IMR-90 (cell line): ENCODE measurements at regions not wholly inside any gene's neighbourhood (a gene's known extent, or its start where the extent isn't known, plus 50 kb on each side); places are given as distances from the start of the nearest gene placed in this dataset.
A peak's percentile ranks its signal among the peaks of the same experiment; 100 is the strongest.

Experiments used
- ATAC-seq: fragments of 200-7000 bp; cut with Tn5 transposase; 2 replicates; pipeline ENCODE4 v1.9.1; 2020; ENCODE audit warnings: low read depth, mild to moderate bottlenecking, moderate library complexity
- BruUV-seq: library from RNA; stranded (reverse); fragments of 400-500 nt; replicated peaks from 2 replicates; lab custom pipeline; 2021; lab: Mats Ljungman, UMichigan
- CTCF ChIA-PET: fragments of 300-600 bp; formaldehyde crosslinking; extraction: SDS; loops from one replicate; lab custom pipeline; 2021; ENCODE audit warnings: antibody characterized with exemption; lab: Yijun Ruan, JAX
- POLR2A ChIA-PET: fragments of 300-600 bp; sonication (Branson Sonifier 250); formaldehyde crosslinking; loops from one replicate; lab custom pipeline; 2022; ENCODE audit warnings: antibody characterized with exemption; ENCODE audit not compliant: unreplicated experiment; lab: Charles Lee
- DNase-seq: peaks from one replicate; pipeline ENCODE4 v3.0.0; 2013
- H2AFZ ChIP-seq: replicated peaks from 2 replicates; pipeline ENCODE3; 2013; ENCODE audit warnings: low read length, mild to moderate bottlenecking; ENCODE audit not compliant: poor library complexity
- H2AK5ac ChIP-seq: 2 replicates; pipeline ENCODE4 v1.6.1; 2013; ENCODE audit warnings: low read depth, low read length, inconsistent platforms
- H2AK9ac ChIP-seq: replicated peaks from 2 replicates; pipeline ENCODE3; 2013; ENCODE audit warnings: mild to moderate bottlenecking, low read depth, low read length, moderate library complexity; ENCODE audit not compliant: poor library complexity
- H2BK120ac ChIP-seq: 2 replicates; pipeline ENCODE4 v1.6.1; 2013; ENCODE audit warnings: low read depth, low read length, inconsistent platforms
- H2BK15ac ChIP-seq: 3 replicates; pipeline ENCODE4 v1.6.1; 2013; ENCODE audit warnings: low read depth, low read length, inconsistent platforms
- H2BK20ac ChIP-seq: 2 replicates; pipeline ENCODE4 v1.6.1; 2013; ENCODE audit warnings: low read depth, mild to moderate bottlenecking, inconsistent platforms, low read length, moderate library complexity
- H2BK5ac ChIP-seq: 2 replicates; pipeline ENCODE4 v1.6.1; 2013; ENCODE audit warnings: mild to moderate bottlenecking, low read depth, low read length, inconsistent platforms; ENCODE audit not compliant: poor library complexity, severe bottlenecking
- H3K14ac ChIP-seq: replicated peaks from 2 replicates; pipeline ENCODE4 v1.6.1; 2013; ENCODE audit warnings: low read depth, low read length, inconsistent platforms
- H3K18ac ChIP-seq: 2 replicates; pipeline ENCODE4 v1.6.1; 2013; ENCODE audit warnings: low read depth, low read length, control low read depth
- H3K23ac ChIP-seq: 2 replicates; pipeline ENCODE4 v1.6.1; 2013; ENCODE audit warnings: low read depth, low read length, inconsistent platforms
- H3K27ac ChIP-seq: 2 replicates; pipeline ENCODE4 v1.5.1; 2013; ENCODE audit warnings: mild to moderate bottlenecking, control low read depth, low read length; ENCODE audit not compliant: insufficient read depth
- H3K27me3 ChIP-seq: 2 replicates; pipeline ENCODE4 v1.6.1; 2013; ENCODE audit warnings: low read length; ENCODE audit not compliant: control insufficient read depth, insufficient read depth
- H3K36me3 ChIP-seq: 2 replicates; pipeline ENCODE4 v1.6.1; 2013; ENCODE audit warnings: low read length, mixed read lengths; ENCODE audit not compliant: control insufficient read depth, insufficient read depth
- H3K4ac ChIP-seq: 2 replicates; pipeline ENCODE4 v1.6.1; 2013; ENCODE audit warnings: low read depth, low read length, inconsistent platforms
- H3K4me1 ChIP-seq: 2 replicates; pipeline ENCODE4 v1.6.1; 2013; ENCODE audit warnings: low read length, mixed read lengths; ENCODE audit not compliant: control insufficient read depth, insufficient read depth
- H3K4me2 ChIP-seq: 2 replicates; pipeline ENCODE4 v1.6.1; 2013; ENCODE audit warnings: low read depth, mild to moderate bottlenecking, control low read depth, low read length, moderate library complexity
- H3K4me3 ChIP-seq: 2 replicates; pipeline ENCODE4 v1.5.1; 2013; ENCODE audit warnings: low read depth, mild to moderate bottlenecking, control low read depth, low read length, moderate library complexity; ENCODE audit not compliant: insufficient read depth
- H3K56ac ChIP-seq: 2 replicates; pipeline ENCODE4 v1.6.1; 2013; ENCODE audit warnings: low read length, inconsistent platforms; ENCODE audit not compliant: insufficient read depth; ENCODE audit errors: extremely low read depth
- H3K79me1 ChIP-seq, 2 experiments: 2 replicates each; pipeline ENCODE4 v1.6.1; 2013; ENCODE audit warnings: low read length in 2 of 2, inconsistent platforms in 1 of 2, low read depth in 1 of 2
- H3K9ac ChIP-seq: 2 replicates; pipeline ENCODE4 v1.6.1; 2013; ENCODE audit warnings: low read depth, low read length, control low read depth
- H3K9me1 ChIP-seq: 2 replicates; pipeline ENCODE4 v1.6.1; 2013; ENCODE audit warnings: low read length, inconsistent platforms; ENCODE audit not compliant: insufficient read depth
- H3K9me3 ChIP-seq: 2 replicates; pipeline ENCODE4 v1.6.1; 2013; ENCODE audit warnings: low read length; ENCODE audit not compliant: control insufficient read depth, insufficient read depth
- H4K20me1 ChIP-seq: 2 replicates; pipeline ENCODE4 v1.6.1; 2013; ENCODE audit warnings: low read length, inconsistent platforms; ENCODE audit not compliant: insufficient read depth
- H4K5ac ChIP-seq: 2 replicates; pipeline ENCODE4 v1.6.1; 2013; ENCODE audit warnings: mild to moderate bottlenecking, low read depth, low read length, control low read depth
- H4K8ac ChIP-seq, 2 experiments: 2 replicates each; pipeline ENCODE4 v1.6.1; 2013; ENCODE audit warnings: low read depth in 2 of 2, low read length in 2 of 2, control low read depth in 1 of 2, inconsistent platforms in 1 of 2
- H4K91ac ChIP-seq: 2 replicates; pipeline ENCODE4 v1.6.1; 2013; ENCODE audit warnings: low read depth, low read length, inconsistent platforms; ENCODE audit not compliant: insufficient read depth
- CEBPB ChIP-seq: IDR thresholded peaks from 2 replicates; pipeline ENCODE4 v1.6.1; 2012; ENCODE audit warnings: low read depth, low read length, improper control_type of control experiment
- CHD1 ChIP-seq: IDR thresholded peaks from 2 replicates; pipeline ENCODE4 v1.6.1; 2012; ENCODE audit warnings: low read depth, low read length, improper control_type of control experiment
- CTCF ChIP-seq: conservative IDR thresholded peaks from 2 replicates; pipeline ENCODE4 v1.5.1; 2012; ENCODE audit warnings: mild to moderate bottlenecking, low read depth, low read length, improper control_type of control experiment
- FOS ChIP-seq: fragments of 150-350 bp; IDR thresholded peaks from 2 replicates; pipeline ENCODE4 v1.6.1; 2016; ENCODE audit warnings: low read depth, low read length
- MAFK ChIP-seq: IDR thresholded peaks from 2 replicates; pipeline ENCODE4 v1.6.1; 2012; ENCODE audit warnings: low read depth, low read length, improper control_type of control experiment
- MAZ ChIP-seq: IDR thresholded peaks from 2 replicates; pipeline ENCODE4 v1.6.1; 2012; ENCODE audit warnings: low read depth, mild to moderate bottlenecking, low read length, improper control_type of control experiment, moderate library complexity, borderline replicate concordance
- MXI1 ChIP-seq: IDR thresholded peaks from 2 replicates; pipeline ENCODE4 v1.6.1; 2012; ENCODE audit warnings: low read depth, mild to moderate bottlenecking, low read length, moderate library complexity, borderline replicate concordance
- RCOR1 ChIP-seq: IDR thresholded peaks from 2 replicates; pipeline ENCODE4 v1.6.1; 2012; ENCODE audit warnings: mild to moderate bottlenecking, low read length, improper control_type of control experiment; ENCODE audit not compliant: insufficient replicate concordance
- RFX5 ChIP-seq: IDR thresholded peaks from 2 replicates; pipeline ENCODE4 v1.8.0; 2012; ENCODE audit warnings: low read depth, mild to moderate bottlenecking, low read length, moderate library complexity
- WGBS, 2 experiments: methylation state at CpG; one replicate each; pipeline versions ENCODE4 v1.1.5 to v1.1.7; 2013; ENCODE audit warnings: missing lambda C conversion rate in 2 of 2; ENCODE audit not compliant: insufficient read length in 1 of 2; ENCODE audit errors: extremely low coverage in 2 of 2; 5-methylcytosine and 5-hydroxymethylcytosine counted together
- dilution Hi-C: fragments of 300-500 bp; cut with HindIII; formaldehyde crosslinking; loops from one replicate; pipeline ENCODE4 v1.14.3; 2018; ENCODE audit warnings: low sequenced_read_pairs; ENCODE audit not compliant: unreplicated experiment
- in situ Hi-C: fragments of 300-500 bp; cut with MboI; formaldehyde crosslinking; loops from 3 replicates; pipeline ENCODE4 v1.14.3; 2019; ENCODE audit warnings: low sequenced_read_pairs, inconsistent platforms, mixed read lengths
- intact Hi-C: fragments of 100-400 bp; cut with micrococcal nuclease; formaldehyde crosslinking; loops from 2 replicates; pipeline ENCODE4 v1.10.0; 2022

- H4K91ac ChIP-seq = peak overlapping the region; percentile 50; the same call in 1 of the 2 replicates
- ChIA-PET POLR2A (no interaction called here), CTCF (interaction anchor here (0.7 kb wide), 1 partner anchor 11 kb away, joined by 3 read pairs; no protein-coding TSS in a partner anchor)
- no peak overlapping the region for H2AK9ac ChIP-seq
- 0 out of 3 replicates have a peak overlapping the region, but pooled peaks have one; percentile 26 for H2BK15ac ChIP-seq
- DNase-seq (peak; percentile 90), ATAC-seq (peak; percentile 73)
- peak overlapping the region; percentile 85 for H2AK5ac ChIP-seq
- no peaks in the 10 kb centered on the region for H3K36me3 ChIP-seq
- peak overlapping the region; percentile 76 for H3K4ac ChIP-seq
- H3K9me3 ChIP-seq = no peaks in the 10 kb centered on the region
- H4K8ac ChIP-seq = peak overlapping the region in 1 of 2 experiments; percentile 6; a peak in 1 of 4 replicates
- H3K4me2 ChIP-seq = no peak overlapping the region; the same call in 1 of the 2 replicates
- peak overlapping the region; percentile 53 for H2AFZ ChIP-seq
- peak overlapping the region; percentile 69; the same call in 1 of the 2 replicates for H3K23ac ChIP-seq
- in situ Hi-C loops = no loop called here
- H3K27me3 ChIP-seq = no peaks in the 10 kb centered on the region; the same call in 1 of the 2 replicates
- dilution Hi-C loops = no loop called here
- no peak overlapping the region; the same call in 1 of the 2 replicates for H3K14ac ChIP-seq
- H3K4me3 ChIP-seq = no peak overlapping the region
- H3K9ac ChIP-seq = no peak overlapping the region
- H2BK20ac ChIP-seq = peak overlapping the region; percentile 15; the same call in 1 of the 2 replicates
- 0 out of 2 replicates have a peak overlapping the region, but pooled peaks have one; percentile 12 for H4K5ac ChIP-seq
- H3K9me1 ChIP-seq = no peaks in the 10 kb centered on the region
- no TSS peak for BruUV-seq
- H3K27ac ChIP-seq = peak overlapping the region; percentile 70
- no peaks in the 10 kb centered on the region for H3K79me1 ChIP-seq
- peak overlapping the region; percentile 82 for H2BK5ac ChIP-seq
- intact Hi-C loops = no loop called here
- no peak overlapping the region for H3K56ac ChIP-seq
- no peak for TF ChIP-seq CEBPB
- TF ChIP-seq CTCF = no peak
- no peak for TF ChIP-seq MXI1
- peak; percentile 76 for TF ChIP-seq MAFK
- peak; percentile 52; the same call in 1 of the 2 replicates for TF ChIP-seq FOS
- TF ChIP-seq CHD1 = no peak
- TF ChIP-seq RCOR1 = no peak
- TF ChIP-seq RFX5 = no peak
- TF ChIP-seq MAZ = no peak
- peaks cover 5% of the 10 kb centered on the region for H3K4me1 ChIP-seq
- peak overlapping the region; percentile 87 for H2BK120ac ChIP-seq
- no CpG with 5 or more reads among the region's 1 CpG for WGBS, 2 experiments
- H3K18ac ChIP-seq = peak overlapping the region; percentile 71; the same call in 1 of the 2 replicates
- H4K20me1 ChIP-seq = no peaks in the 10 kb centered on the region
Measured at GRCh38 chrX:20515841-20516461, 249.2 kb upstream of the RPS6KA3 start.
